IgD-negative memory B cell (primary cell): ENCODE measurements at regions not wholly inside any gene's neighbourhood (a gene's known extent, or its start where the extent isn't known, plus 50 kb on each side); places are given as distances from the start of the nearest gene placed in this dataset.
A peak's percentile ranks its signal among the peaks of the same experiment; 100 is the strongest.
"Not testable (repeated sequence)": the region's sequence is repeated elsewhere in the genome, so short reads cannot be mapped to it uniquely, and the experiment has no call there.

Source experiments
- H3K27ac Mint-ChIP-seq, 3 donors: one replicate each; pipeline ENCODE4 v1.8.0; 2020 to 2022; ENCODE audit warnings: mild to moderate bottlenecking in 3 of 3, mixed read lengths in 3 of 3, moderate library complexity in 1 of 3
- H3K27me3 Mint-ChIP-seq: one replicate; pipeline ENCODE4 v1.8.0; 2021; ENCODE audit warnings: mixed read lengths
- H3K36me3 Mint-ChIP-seq: one replicate; pipeline ENCODE4 v1.8.0; 2020; ENCODE audit warnings: mild to moderate bottlenecking, mixed read lengths
- H3K4me1 Mint-ChIP-seq, 3 donors: one replicate each; pipeline ENCODE4 v1.8.0; 2020 to 2022; ENCODE audit warnings: mixed read lengths in 3 of 3, mild to moderate bottlenecking in 1 of 3
- H3K4me3 Mint-ChIP-seq, 4 donors: one replicate each; pipeline ENCODE4 v1.8.0; 2020 to 2022; ENCODE audit warnings: mild to moderate bottlenecking in 4 of 4, mixed read lengths in 4 of 4, moderate library complexity in 3 of 4
- H3K9me3 Mint-ChIP-seq, 3 donors: one replicate each; pipeline ENCODE4 v1.8.0; 2020 to 2021; ENCODE audit warnings: mixed read lengths in 3 of 3, mild to moderate bottlenecking in 1 of 3

- no peak overlapping the region for H3K27ac Mint-ChIP-seq
- H3K4me3 Mint-ChIP-seq, result no peak overlapping the region
- H3K9me3 Mint-ChIP-seq, result no peaks in the 10 kb centered on the region
- peaks cover 6% of the 10 kb centered on the region for H3K36me3 Mint-ChIP-seq
- peaks cover 0 to 3% (median 0%) of the 10 kb centered on the region in 3 donors for H3K4me1 Mint-ChIP-seq
- H3K27me3 Mint-ChIP-seq, result peaks cover 2% of the 10 kb centered on the region
Measured at GRCh38 chr6:47420394-47421371, 56.9 kb upstream of the CD2AP start.

GRCh38 chr6:47423079-47423478 is 54.5 kb upstream of the CD2AP start:
- peaks cover 0 to 3% (median 1%) of the 10 kb centered on the region in 3 donors for H3K9me3 Mint-ChIP-seq
- peaks cover 2% of the 10 kb centered on the region for H3K27me3 Mint-ChIP-seq
- H3K27ac Mint-ChIP-seq, result no peak overlapping the region
- H3K4me1 Mint-ChIP-seq, result peaks cover 0 to 2% (median 0%) of the 10 kb centered on the region in 3 donors
- no peak overlapping the region for H3K4me3 Mint-ChIP-seq
- H3K36me3 Mint-ChIP-seq, result peaks cover 6% of the 10 kb centered on the region

- H3K36me3 Mint-ChIP-seq, result peaks cover 6% of the 10 kb centered on the region
- H3K9me3 Mint-ChIP-seq, result peaks cover 6 to 9% (median 6%) of the 10 kb centered on the region in 3 donors
- H3K27me3 Mint-ChIP-seq, result peaks cover 2% of the 10 kb centered on the region
- no peak overlapping the region for H3K27ac Mint-ChIP-seq
- H3K4me1 Mint-ChIP-seq, result no peaks in the 10 kb centered on the region
- H3K4me3 Mint-ChIP-seq, result no peak overlapping the region
Measured at GRCh38 chr6:47424436-47424836, 53.2 kb upstream of the CD2AP start.

- not testable (repeated sequence) for H3K27me3 Mint-ChIP-seq, H3K4me1 Mint-ChIP-seq, H3K36me3 Mint-ChIP-seq, H3K4me3 Mint-ChIP-seq, H3K27ac Mint-ChIP-seq
- peaks cover 8 to 16% (median 13%) of the 10 kb centered on the region in 3 donors for H3K9me3 Mint-ChIP-seq
Measured at GRCh38 chr6:47425724-47426123, 51.9 kb upstream of the CD2AP start.

GRCh38 chr6:47426524-47427302 is 50.9 kb upstream of the CD2AP start:
- H3K36me3 Mint-ChIP-seq, result peaks cover 4% of the 10 kb centered on the region
- H3K27ac Mint-ChIP-seq, result no peak overlapping the region
- H3K9me3 Mint-ChIP-seq, result peaks cover 8 to 17% (median 17%) of the 10 kb centered on the region in 3 donors
- H3K4me1 Mint-ChIP-seq, result no peaks in the 10 kb centered on the region
- H3K27me3 Mint-ChIP-seq, result no peaks in the 10 kb centered on the region
- H3K4me3 Mint-ChIP-seq, result no peak overlapping the region

- no peaks in the 10 kb centered on the region for H3K27me3 Mint-ChIP-seq
- peaks cover 4% of the 10 kb centered on the region for H3K36me3 Mint-ChIP-seq
- H3K4me3 Mint-ChIP-seq, result peak overlapping the region in 1 of 4 donors; percentile 1
- no peak overlapping the region for H3K27ac Mint-ChIP-seq
- H3K4me1 Mint-ChIP-seq, result no peaks in the 10 kb centered on the region
- H3K9me3 Mint-ChIP-seq, result peaks cover 8 to 17% (median 17%) of the 10 kb centered on the region in 3 donors
Measured at GRCh38 chr6:47427680-47428079, 49.9 kb upstream of the CD2AP start.
